LNCAP (cell line): ENCODE measurements at regions not wholly inside any gene's neighbourhood (a gene's known extent, or its start where the extent isn't known, plus 50 kb on each side); places are given as distances from the start of the nearest gene placed in this dataset.

ENCODE experiments used
- CTCF ChIP-seq: fragments of 450-650 bp; IDR thresholded peaks from 2 replicates; pipeline ENCODE4 v1.5.1; 2017; ENCODE audit warnings: mild to moderate bottlenecking

GRCh38 chr3:162865466-162865865 lies 1368.9 kb downstream of the OTOL1 start:
- no peak for TF ChIP-seq CTCF

- no peak for TF ChIP-seq CTCF
Observed at GRCh38 chr3:162879021-162879562, 1382.5 kb downstream of the OTOL1 start.

- TF ChIP-seq CTCF = no peak
Observed at GRCh38 chr3:162884373-162884772, 1387.8 kb downstream of the OTOL1 start.

- TF ChIP-seq CTCF = no peak
Observed at GRCh38 chr3:162892921-162893793, 1396.5 kb downstream of the OTOL1 start.

- no peak for TF ChIP-seq CTCF
Observed at GRCh38 chr3:162897291-162897690, 1400.7 kb downstream of the OTOL1 start.

GRCh38 chr3:162932503-162932902 lies 1435.9 kb downstream of the OTOL1 start:
- TF ChIP-seq CTCF = no peak

- TF ChIP-seq CTCF = no peak
Observed at GRCh38 chr3:162933656-162934055, 1437.0 kb downstream of the OTOL1 start.
